ENCODE measurements at regions not wholly inside any gene's neighbourhood (a gene's known extent, or its start where the extent isn't known, plus 50 kb on each side); places are given as distances from the start of the nearest gene placed in this dataset.

GRCh38 chr14:34086223-34086757 lies 135.4 kb upstream of the EGLN3 start:
- TF ChIP-seq CTCF (optimal IDR thresholded peaks at IDR 0.05 in 1 of 3, IDR thresholded peaks at IDR 0.05 in 1 of 3, conservative IDR thresholded peaks at IDR 0.05 in 1 of 3; ENCODE audit: extremely low read depth in 1 of 3, insufficient read depth in 2 of 3, low read length in 3 of 3) (no peak), EZH2 (IDR thresholded peaks at IDR 0.05; ENCODE audit: low read length) (no peak)

Data from keratinocyte (primary cell).